GM23338 (cell line): ENCODE measurements at regions not wholly inside any gene's neighbourhood (a gene's known extent, or its start where the extent isn't known, plus 50 kb on each side); places are given as distances from the start of the nearest gene placed in this dataset.

Experiments used
- ATAC-seq: fragments of 200-7000 bp; cut with Tn5 transposase; 3 replicates; pipeline ENCODE4 v1.9.1; 2020
- DNase-seq: peaks from one replicate; pipeline ENCODE4 v3.0.0-alpha.2; 2015; ENCODE audit warnings: low spot score
- H2AFZ ChIP-seq: fragments of 200-600 bp; sonication (generic); 2 replicates; pipeline ENCODE4 v1.8.0; 2016; ENCODE audit warnings: antibody characterized with exemption, mild to moderate bottlenecking, moderate library complexity
- H3F3A ChIP-seq: fragments of 200-600 bp; sonication (generic); replicated peaks from 2 replicates; pipeline ENCODE4 v1.8.0; 2017; ENCODE audit warnings: antibody characterized with exemption, mixed run types, low read depth
- H3K27ac ChIP-seq: fragments of 200-600 bp; sonication (generic); 2 replicates; pipeline ENCODE4 v1.6.1; 2016; ENCODE audit warnings: low read depth
- H3K27me3 ChIP-seq: fragments of 200-600 bp; sonication (generic); 2 replicates; pipeline ENCODE4 v1.8.0; 2016; ENCODE audit warnings: mild to moderate bottlenecking, mixed run types, moderate library complexity; ENCODE audit not compliant: insufficient read depth
- H3K36me3 ChIP-seq: fragments of 200-600 bp; sonication (generic); 2 replicates; pipeline ENCODE4 v1.8.0; 2016; ENCODE audit warnings: mild to moderate bottlenecking; ENCODE audit not compliant: insufficient read depth
- H3K4me1 ChIP-seq: fragments of 200-600 bp; sonication (generic); 2 replicates; pipeline ENCODE4 v1.8.0; 2016; ENCODE audit warnings: mild to moderate bottlenecking, moderate library complexity; ENCODE audit not compliant: insufficient read depth
- H3K4me2 ChIP-seq: fragments of 200-600 bp; sonication (generic); 2 replicates; pipeline ENCODE4 v1.7.1; 2017; ENCODE audit warnings: mixed run types
- H3K4me3 ChIP-seq: fragments of 200-600 bp; sonication (generic); 2 replicates; pipeline ENCODE4 v1.6.1; 2016; ENCODE audit warnings: mixed run types
- H3K79me2 ChIP-seq: fragments of 200-600 bp; sonication (generic); replicated peaks from 2 replicates; pipeline ENCODE4 v1.8.0; 2017; ENCODE audit warnings: mild to moderate bottlenecking; ENCODE audit not compliant: insufficient read depth
- H3K9me2 ChIP-seq: fragments of 200-600 bp; sonication (generic); 2 replicates; pipeline ENCODE4 v1.8.0; 2017; ENCODE audit not compliant: insufficient read depth
- H4K20me1 ChIP-seq: fragments of 200-600 bp; sonication (generic); replicated peaks from 2 replicates; pipeline ENCODE4 v1.8.0; 2017; ENCODE audit warnings: mild to moderate bottlenecking; ENCODE audit not compliant: insufficient read depth
- H3K27ac Mint-ChIP-seq: 2 replicates; pipeline ENCODE4 v1.8.0; 2020; ENCODE audit warnings: inconsistent platforms, mild to moderate bottlenecking, moderate library complexity, mixed read lengths
- H3K27me3 Mint-ChIP-seq: 3 replicates; pipeline ENCODE4 v1.8.0; 2022; ENCODE audit warnings: low read depth, mild to moderate bottlenecking, moderate library complexity, mixed read lengths, inconsistent platforms; ENCODE audit not compliant: insufficient read depth, poor library complexity
- H3K36me3 Mint-ChIP-seq: 3 replicates; pipeline ENCODE4 v1.8.0; 2021; ENCODE audit warnings: low read depth, mild to moderate bottlenecking, inconsistent platforms, moderate library complexity, mixed read lengths
- H3K4me1 Mint-ChIP-seq: 3 replicates; pipeline ENCODE4 v1.8.0; 2020; ENCODE audit warnings: mild to moderate bottlenecking, inconsistent platforms, mixed read lengths
- H3K4me3 Mint-ChIP-seq: 3 replicates; pipeline ENCODE4 v1.8.0; 2021; ENCODE audit warnings: moderate library complexity, mild to moderate bottlenecking, inconsistent platforms, mixed read lengths
- H3K9me3 Mint-ChIP-seq: 3 replicates; pipeline ENCODE4 v1.8.0; 2020; ENCODE audit warnings: moderate library complexity, mild to moderate bottlenecking, inconsistent platforms, mixed read lengths
- CREB1 ChIP-seq: fragments of 250-450 bp; sonication (Bioruptor Pico); IDR thresholded peaks from 2 replicates; pipeline ENCODE4 v1.5.0; 2020; ENCODE audit warnings: low read depth, mild to moderate bottlenecking, moderate library complexity
- CTCF ChIP-seq, 2 experiments: fragments of 200-600 bp in 1 of 2; sonication (generic) in 1 of 2; conservative IDR thresholded peaks; 2 replicates each; pipeline versions ENCODE4 v1.5.1 to v1.6.1; 2016 to 2017; ENCODE audit warnings: antibody characterized with exemption in 2 of 2, low read depth in 2 of 2, mild to moderate bottlenecking in 2 of 2, moderate library complexity in 1 of 2
- EZH2 ChIP-seq: fragments of 200-600 bp; sonication (generic); IDR thresholded peaks from one replicate; pipeline ENCODE4 v1.8.0; 2017; ENCODE audit warnings: antibody characterized with exemption, mild to moderate bottlenecking, low read depth; ENCODE audit not compliant: unreplicated experiment
- EZH2phosphoT487 ChIP-seq: fragments of 200-600 bp; sonication (generic); IDR thresholded peaks from one replicate; pipeline ENCODE4 v1.8.1; 2018; ENCODE audit warnings: antibody characterized with exemption; ENCODE audit not compliant: unreplicated experiment
- JUNB ChIP-seq: IDR thresholded peaks from one replicate; pipeline ENCODE4 v1.6.1; 2016; ENCODE audit warnings: antibody characterized with exemption; ENCODE audit not compliant: unreplicated experiment
- NANOG ChIP-seq: IDR thresholded peaks from 2 replicates; pipeline ENCODE4 v1.6.1; 2016; ENCODE audit warnings: antibody characterized with exemption, borderline replicate concordance
- POLR2AphosphoS5 ChIP-seq: IDR thresholded peaks from 2 replicates; pipeline ENCODE4 v1.6.1; 2016; ENCODE audit warnings: antibody characterized with exemption, low read depth
- REST ChIP-seq: IDR thresholded peaks from one replicate; pipeline ENCODE4 v1.6.1; 2018; ENCODE audit warnings: antibody characterized with exemption; ENCODE audit not compliant: unreplicated experiment
- STAT1 ChIP-seq: IDR thresholded peaks from one replicate; pipeline ENCODE4 v1.6.1; 2016; ENCODE audit warnings: antibody characterized with exemption; ENCODE audit not compliant: unreplicated experiment
- ZNF114 ChIP-seq: fragments of 250-450 bp; sonication (Bioruptor Pico); IDR thresholded peaks from 2 replicates; pipeline ENCODE4 v1.5.0; 2020; ENCODE audit warnings: mild to moderate bottlenecking, moderate library complexity
- ZNF331 ChIP-seq: fragments of 250-450 bp; sonication (Bioruptor Pico); IDR thresholded peaks from 2 replicates; pipeline ENCODE4 v1.5.0; 2020; ENCODE audit warnings: low read depth, mild to moderate bottlenecking, moderate library complexity
- TF ChIP-seq, protein P1 (sequence below): IDR thresholded peaks from 2 replicates; pipeline ENCODE4 v1.6.1; 2016; ENCODE audit warnings: antibody characterized with exemption

- H3K9me2 ChIP-seq: no peaks in the 10 kb centered on the region
- no peak overlapping the region for H3K27ac Mint-ChIP-seq
- no peaks in the 10 kb centered on the region for H3K79me2 ChIP-seq
- H2AFZ ChIP-seq: no peak overlapping the region
- peaks cover 4% of the 10 kb centered on the region; the same call in 1 of the 3 replicates for H3K9me3 Mint-ChIP-seq
- H3K4me3 Mint-ChIP-seq: no peak overlapping the region
- no peak overlapping the region for H3K27ac ChIP-seq
- no peaks in the 10 kb centered on the region for H4K20me1 ChIP-seq
- 0 out of 2 replicates have a peak, but pooled peaks cover 9% of the 10 kb centered on the region for H3K4me1 ChIP-seq
- ATAC-seq (no peak), DNase-seq (no peak)
- no peaks in the 10 kb centered on the region for H3K36me3 ChIP-seq
- no peaks in the 10 kb centered on the region for H3K27me3 ChIP-seq
- no peaks in the 10 kb centered on the region for H3K36me3 Mint-ChIP-seq
- H3F3A ChIP-seq: no peaks in the 10 kb centered on the region
- peaks cover 6% of the 10 kb centered on the region for H3K27me3 Mint-ChIP-seq
- TF ChIP-seq EZH2 (no peak), STAT1 (no peak), ZNF331 (no peak), EZH2phosphoT487 (no peak), CREB1 (CRISPR knock-in tag) (no peak), NANOG (no peak), JUNB (no peak), REST (no peak), POLR2AphosphoS5 (no peak)
- TF ChIP-seq, protein P1, sequence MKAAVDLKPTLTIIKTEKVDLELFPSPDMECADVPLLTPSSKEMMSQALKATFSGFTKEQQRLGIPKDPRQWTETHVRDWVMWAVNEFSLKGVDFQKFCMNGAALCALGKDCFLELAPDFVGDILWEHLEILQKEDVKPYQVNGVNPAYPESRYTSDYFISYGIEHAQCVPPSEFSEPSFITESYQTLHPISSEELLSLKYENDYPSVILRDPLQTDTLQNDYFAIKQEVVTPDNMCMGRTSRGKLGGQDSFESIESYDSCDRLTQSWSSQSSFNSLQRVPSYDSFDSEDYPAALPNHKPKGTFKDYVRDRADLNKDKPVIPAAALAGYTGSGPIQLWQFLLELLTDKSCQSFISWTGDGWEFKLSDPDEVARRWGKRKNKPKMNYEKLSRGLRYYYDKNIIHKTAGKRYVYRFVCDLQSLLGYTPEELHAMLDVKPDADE: no peak
- H3K4me3 ChIP-seq: no peak overlapping the region
- H3K4me1 Mint-ChIP-seq: peaks cover 10% of the 10 kb centered on the region
- no peak overlapping the region for H3K4me2 ChIP-seq
Measured at GRCh38 chr17:45715787-45716186, 68.3 kb upstream of the CRHR1 start.

- no peak for DNase-seq
- H3K4me1 Mint-ChIP-seq: peaks cover 10% of the 10 kb centered on the region
- H3K9me3 Mint-ChIP-seq: peaks cover 4% of the 10 kb centered on the region
- no peaks in the 10 kb centered on the region for H3K36me3 Mint-ChIP-seq
- no peaks in the 10 kb centered on the region for H3K36me3 ChIP-seq
- no peaks in the 10 kb centered on the region for H3K9me2 ChIP-seq
- no peak overlapping the region for H2AFZ ChIP-seq
- H4K20me1 ChIP-seq: no peaks in the 10 kb centered on the region
- no peaks in the 10 kb centered on the region for H3F3A ChIP-seq
- H3K4me3 ChIP-seq: no peak overlapping the region
- no peaks in the 10 kb centered on the region for H3K79me2 ChIP-seq
- H3K4me2 ChIP-seq: no peak overlapping the region
- no peaks in the 10 kb centered on the region for H3K27me3 ChIP-seq
- ATAC-seq: no peak
- no peak overlapping the region for H3K4me3 Mint-ChIP-seq
- peaks cover 6% of the 10 kb centered on the region for H3K27me3 Mint-ChIP-seq
- no peak overlapping the region for H3K27ac Mint-ChIP-seq
- H3K27ac ChIP-seq: no peak overlapping the region
- H3K4me1 ChIP-seq: 0 out of 2 replicates have a peak, but pooled peaks cover 9% of the 10 kb centered on the region
- TF ChIP-seq JUNB (no peak), CTCF (conservative IDR thresholded peaks at IDR 0.05; ENCODE audit: low read depth in 2 of 2) (no peak), ZNF331 (no peak), EZH2phosphoT487 (no peak), POLR2AphosphoS5 (no peak), ZNF114 (CRISPR knock-in tag) (no peak)
- TF ChIP-seq, protein P1: no peak
Measured at GRCh38 chr17:45718791-45719190, 65.3 kb upstream of the CRHR1 start.
